ENCODE measurements at regions not wholly inside any gene's neighbourhood (a gene's known extent, or its start where the extent isn't known, plus 50 kb on each side); places are given as distances from the start of the nearest gene placed in this dataset.
A peak's percentile ranks its signal among the peaks of the same experiment; 100 is the strongest.
"Not testable (repeated sequence)": the region's sequence is repeated elsewhere in the genome, so short reads cannot be mapped to it uniquely, and the experiment has no call there.

DNA sequence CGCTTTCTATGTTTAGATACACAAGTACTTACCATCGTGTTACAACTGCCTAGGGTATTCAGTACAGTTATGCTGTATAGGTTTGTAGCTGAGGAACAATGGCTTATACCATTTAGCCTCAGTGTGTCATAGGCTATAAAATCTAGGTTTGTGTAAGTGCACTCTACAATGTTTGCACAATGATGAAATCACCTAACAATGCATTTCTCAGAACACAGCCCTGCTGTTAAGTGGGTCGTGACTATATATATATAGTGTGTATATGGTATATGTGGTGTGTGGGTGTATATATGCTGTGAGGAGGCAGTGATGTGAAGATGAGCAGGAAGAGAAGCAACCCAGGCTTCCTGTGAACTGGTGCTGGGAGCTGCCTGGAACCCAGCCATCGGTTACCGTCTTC lies 65.6 kb upstream of the MKI67 start:
- TF ChIP-seq, protein P1, sequence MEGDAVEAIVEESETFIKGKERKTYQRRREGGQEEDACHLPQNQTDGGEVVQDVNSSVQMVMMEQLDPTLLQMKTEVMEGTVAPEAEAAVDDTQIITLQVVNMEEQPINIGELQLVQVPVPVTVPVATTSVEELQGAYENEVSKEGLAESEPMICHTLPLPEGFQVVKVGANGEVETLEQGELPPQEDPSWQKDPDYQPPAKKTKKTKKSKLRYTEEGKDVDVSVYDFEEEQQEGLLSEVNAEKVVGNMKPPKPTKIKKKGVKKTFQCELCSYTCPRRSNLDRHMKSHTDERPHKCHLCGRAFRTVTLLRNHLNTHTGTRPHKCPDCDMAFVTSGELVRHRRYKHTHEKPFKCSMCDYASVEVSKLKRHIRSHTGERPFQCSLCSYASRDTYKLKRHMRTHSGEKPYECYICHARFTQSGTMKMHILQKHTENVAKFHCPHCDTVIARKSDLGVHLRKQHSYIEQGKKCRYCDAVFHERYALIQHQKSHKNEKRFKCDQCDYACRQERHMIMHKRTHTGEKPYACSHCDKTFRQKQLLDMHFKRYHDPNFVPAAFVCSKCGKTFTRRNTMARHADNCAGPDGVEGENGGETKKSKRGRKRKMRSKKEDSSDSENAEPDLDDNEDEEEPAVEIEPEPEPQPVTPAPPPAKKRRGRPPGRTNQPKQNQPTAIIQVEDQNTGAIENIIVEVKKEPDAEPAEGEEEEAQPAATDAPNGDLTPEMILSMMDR (IDR thresholded peaks at IDR 0.05; ENCODE audit: borderline replicate concordance, control extremely low read depth, extremely low read depth, insufficient read depth, missing control alignments) = no peak
- no peak for DNase-seq (ENCODE audit: low spot score)
- in situ Hi-C loops (cut with MboI; ENCODE audit: low sequenced_read_pairs, unreplicated experiment) = no loop called here

DNA sequence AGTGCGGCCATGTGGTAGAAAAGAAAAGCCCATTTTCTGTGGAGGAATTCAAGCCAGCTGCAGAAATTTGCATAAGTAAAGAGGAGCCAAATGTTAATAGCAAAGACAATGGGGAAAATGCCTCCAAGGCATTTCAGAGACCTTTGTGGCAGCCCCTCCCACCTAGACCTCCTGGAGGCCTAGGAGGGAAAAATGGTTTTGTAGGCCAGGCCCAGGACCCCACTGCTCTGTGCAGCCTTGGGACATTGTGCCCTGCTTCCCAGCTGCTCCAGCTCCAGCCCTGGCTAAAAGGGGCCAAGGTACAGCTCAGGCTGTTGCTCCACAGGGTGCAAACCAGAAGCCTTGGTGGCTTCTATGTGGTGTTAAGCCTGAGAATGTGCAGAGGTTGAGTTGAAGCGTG lies 75.6 kb upstream of the MKI67 start:
- in situ Hi-C loops (cut with MboI; ENCODE audit: low sequenced_read_pairs, unreplicated experiment); DNase-seq (ENCODE audit: low spot score): not testable (repeated sequence)

DNA sequence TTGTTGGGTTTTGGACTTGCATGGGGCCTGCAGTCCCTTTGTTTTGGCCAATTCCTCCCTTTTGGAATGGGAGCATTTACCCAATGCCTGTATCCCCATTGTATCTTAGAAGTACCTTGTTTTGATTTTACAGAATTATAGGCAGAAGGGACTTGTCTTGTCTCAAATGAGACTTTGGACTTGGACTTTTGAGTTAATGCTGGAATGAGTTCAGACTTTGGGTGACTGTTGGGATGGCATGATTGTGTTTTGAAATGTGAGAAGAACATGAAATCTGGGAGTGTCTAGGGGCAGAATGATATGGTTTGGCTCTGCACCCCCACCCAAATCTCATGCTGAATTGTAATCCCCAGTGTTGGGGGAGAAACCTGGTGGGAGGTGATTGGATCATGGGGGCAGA lies 76.8 kb upstream of the MKI67 start:
- TF ChIP-seq, protein P1 (IDR thresholded peaks at IDR 0.05; ENCODE audit: borderline replicate concordance, control extremely low read depth, extremely low read depth, insufficient read depth, missing control alignments) = no peak
- in situ Hi-C loops (cut with MboI; ENCODE audit: low sequenced_read_pairs, unreplicated experiment) = no loop called here
- DNase-seq (ENCODE audit: low spot score) = no peak

DNA sequence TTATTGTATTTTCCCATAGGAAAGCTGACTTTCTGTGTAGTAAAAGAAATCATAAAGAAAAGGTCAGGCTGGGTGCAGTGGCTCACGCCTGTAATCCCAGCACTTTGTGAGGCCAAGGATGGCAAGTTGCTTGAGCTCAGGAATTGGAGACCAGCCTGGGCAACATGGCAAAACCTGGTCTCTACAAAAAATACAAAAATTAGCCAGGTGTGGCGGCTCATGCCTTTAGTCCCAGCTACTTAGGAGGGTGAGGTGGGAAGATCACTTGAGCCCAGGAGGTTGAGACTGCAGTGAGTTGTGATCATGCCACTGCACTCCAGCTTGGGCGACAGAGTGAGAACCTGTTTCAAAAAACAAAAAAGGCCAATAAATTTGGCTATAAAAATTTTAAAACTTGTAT lies 79.4 kb upstream of the MKI67 start:
- in situ Hi-C loops (cut with MboI; ENCODE audit: low sequenced_read_pairs, unreplicated experiment); DNase-seq (ENCODE audit: low spot score): not testable (repeated sequence)

DNA sequence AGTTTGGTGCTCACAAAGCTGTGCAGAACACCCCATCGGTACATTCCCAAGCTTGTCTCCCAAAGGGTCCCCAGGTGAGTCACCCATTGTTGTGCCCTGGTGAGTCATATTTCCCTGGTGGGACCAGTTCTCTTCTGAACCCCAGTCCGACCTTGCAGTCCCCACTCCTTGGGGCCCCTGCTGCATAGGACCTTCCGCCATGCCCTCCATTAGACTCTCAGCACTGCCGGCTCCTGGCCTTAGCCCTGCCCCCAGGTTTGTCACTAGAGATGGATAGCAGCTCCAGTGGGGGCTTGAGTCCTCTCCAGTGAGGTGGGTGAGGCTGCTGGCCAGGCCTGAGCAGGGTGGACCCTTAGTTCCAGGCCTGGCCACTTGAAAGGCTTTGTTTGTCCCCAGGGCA lies 80.5 kb upstream of the MKI67 start:
- TF ChIP-seq, protein P1 (IDR thresholded peaks at IDR 0.05; ENCODE audit: borderline replicate concordance, control extremely low read depth, extremely low read depth, insufficient read depth, missing control alignments) = no peak
- DNase-seq (ENCODE audit: low spot score) = no peak
- in situ Hi-C loops (cut with MboI; ENCODE audit: low sequenced_read_pairs, unreplicated experiment) = no loop called here

DNA sequence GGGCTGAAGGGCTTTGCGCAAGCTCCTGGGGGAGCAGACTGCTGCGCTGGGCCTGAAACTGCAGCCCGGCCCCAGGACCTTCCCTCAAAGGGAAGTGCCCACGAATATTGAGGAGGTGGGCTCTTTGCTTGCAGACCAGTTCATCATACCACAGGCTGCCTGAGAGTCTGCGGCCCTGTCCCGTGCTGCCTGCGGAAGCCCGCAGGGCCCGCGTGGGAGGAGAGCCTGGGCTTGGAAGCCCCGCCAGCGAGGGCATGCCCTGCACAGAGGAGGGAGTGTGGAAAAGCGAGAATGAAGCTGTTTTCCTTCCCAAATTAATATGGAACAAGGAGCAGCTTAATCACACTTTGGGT lies 83.6 kb upstream of the MKI67 start:
- DNase-seq (ENCODE audit: low spot score) = no peak
- in situ Hi-C loops (cut with MboI; ENCODE audit: low sequenced_read_pairs, unreplicated experiment) = no loop called here
- TF ChIP-seq, protein P1 (IDR thresholded peaks at IDR 0.05; ENCODE audit: borderline replicate concordance, control extremely low read depth, extremely low read depth, insufficient read depth, missing control alignments) = no peak

DNA sequence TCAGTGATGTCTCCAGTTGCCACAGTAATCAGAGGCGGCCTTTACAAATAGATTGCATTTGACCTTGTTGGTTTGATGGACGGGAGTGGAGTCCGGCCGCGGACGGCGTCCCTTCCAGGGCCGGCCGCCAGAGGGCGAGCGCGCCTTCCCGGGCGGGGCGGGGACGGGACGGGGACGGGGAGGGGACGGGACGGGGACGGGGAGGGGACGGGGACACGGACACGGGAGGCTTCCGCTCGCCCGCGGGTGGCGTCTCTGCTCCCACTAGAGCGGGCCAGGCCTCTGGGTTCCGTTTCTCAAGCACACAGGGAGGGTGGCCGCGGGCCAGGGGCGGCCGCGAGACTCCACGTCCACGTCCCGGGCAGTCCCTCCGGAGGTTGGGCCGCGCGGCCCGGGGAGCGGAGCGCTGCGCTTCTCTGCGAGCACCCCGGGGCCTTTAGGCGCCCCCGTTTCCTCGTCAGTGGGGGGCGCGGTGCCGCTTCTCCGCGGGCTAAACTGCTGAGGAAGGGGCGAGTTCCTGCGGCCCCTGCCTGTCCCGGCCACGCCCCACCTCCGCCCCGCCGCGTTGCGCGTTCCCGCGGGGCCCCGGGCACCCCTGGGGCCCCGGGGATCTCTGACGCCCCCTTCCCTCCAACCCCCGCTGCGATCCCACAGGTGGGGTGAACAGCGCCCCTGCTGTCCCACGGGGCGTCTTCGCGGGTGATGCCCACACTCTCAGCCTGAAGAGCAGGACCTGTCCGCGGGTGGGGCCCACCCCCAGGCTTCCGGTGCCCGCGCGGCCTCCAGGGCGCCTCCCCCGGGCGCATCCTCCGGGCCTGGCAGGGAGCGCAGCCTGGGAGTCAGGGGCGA lies 84.2 kb upstream of the MKI67 start:
- peak; percentile 87 for DNase-seq (ENCODE audit: low spot score)
- in situ Hi-C loops (cut with MboI; ENCODE audit: low sequenced_read_pairs, unreplicated experiment) = no loop called here
- TF ChIP-seq, protein P1 (IDR thresholded peaks at IDR 0.05; ENCODE audit: borderline replicate concordance, control extremely low read depth, extremely low read depth, insufficient read depth, missing control alignments) = peak; percentile 81

DNA sequence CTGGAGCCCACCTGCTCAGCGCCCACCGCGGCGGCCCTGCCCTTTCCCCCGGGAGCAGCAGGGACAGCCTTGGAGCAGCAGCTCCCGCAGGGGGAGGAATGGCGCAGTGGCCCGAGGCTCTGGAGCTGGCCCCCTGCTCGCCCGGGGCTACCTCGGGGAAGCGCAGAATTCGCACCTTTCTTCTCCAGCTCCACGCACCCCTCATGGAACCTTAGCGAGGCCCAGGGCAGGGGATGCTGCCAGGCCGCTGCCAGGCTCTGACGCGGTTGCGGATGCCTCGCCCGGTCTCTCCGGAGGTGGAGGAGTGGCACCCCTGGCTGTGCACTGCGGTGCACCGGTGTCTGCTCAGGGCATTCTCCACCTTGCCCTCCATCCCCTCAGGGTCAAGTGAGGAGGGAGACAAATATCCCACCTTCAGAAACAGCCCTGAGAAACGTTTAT lies 84.9 kb upstream of the MKI67 start:
- DNase-seq (ENCODE audit: low spot score) = peak; percentile 22
- TF ChIP-seq, protein P1 (IDR thresholded peaks at IDR 0.05; ENCODE audit: borderline replicate concordance, control extremely low read depth, extremely low read depth, insufficient read depth, missing control alignments) = no peak
- in situ Hi-C loops (cut with MboI; ENCODE audit: low sequenced_read_pairs, unreplicated experiment) = no loop called here
